Mesenchymal stem cell (in vitro differentiated cells and primary cell): ENCODE measurements at regions not wholly inside any gene's neighbourhood (a gene's known extent, or its start where the extent isn't known, plus 50 kb on each side); places are given as distances from the start of the nearest gene placed in this dataset.

Experiments
- DNase-seq: peaks from one replicate; pipeline ENCODE4 v3.0.0-alpha.2; 2013
- H2AFZ ChIP-seq: one replicate; pipeline ENCODE4 v1.6.1; 2013; ENCODE audit warnings: low read depth, mild to moderate bottlenecking, control low read depth, inconsistent platforms, low read length, moderate library complexity
- H2AK5ac ChIP-seq: 2 replicates; pipeline ENCODE4 v1.6.1; 2013; ENCODE audit warnings: low read length, moderate library complexity, mild to moderate bottlenecking, inconsistent platforms; ENCODE audit not compliant: severe bottlenecking
- H2BK120ac ChIP-seq: one replicate; pipeline ENCODE4 v1.6.1; 2013; ENCODE audit warnings: low read depth, mild to moderate bottlenecking, inconsistent platforms, low read length, moderate library complexity
- H2BK12ac ChIP-seq, 2 experiments: one replicate each; pipeline ENCODE4 v1.6.1; 2013; ENCODE audit warnings: inconsistent platforms in 2 of 2, low read length in 2 of 2, mild to moderate bottlenecking in 2 of 2, moderate library complexity in 2 of 2, control low read depth in 1 of 2
- H2BK15ac ChIP-seq: one replicate; pipeline ENCODE4 v1.6.1; 2013; ENCODE audit warnings: mild to moderate bottlenecking, low read depth, inconsistent platforms; ENCODE audit not compliant: poor library complexity, severe bottlenecking
- H2BK5ac ChIP-seq: 2 replicates; pipeline ENCODE4 v1.6.1; 2013; ENCODE audit warnings: low read depth, mild to moderate bottlenecking, low read length, control low read depth, inconsistent platforms; ENCODE audit not compliant: poor library complexity, severe bottlenecking
- H3K14ac ChIP-seq, 2 experiments: one replicate each; pipeline ENCODE4 v1.6.1; 2013; ENCODE audit warnings: inconsistent platforms in 2 of 2, low read length in 2 of 2, control low read depth in 1 of 2, mild to moderate bottlenecking in 1 of 2, moderate library complexity in 1 of 2
- H3K18ac ChIP-seq, 2 experiments: one replicate each; pipeline ENCODE4 v1.6.1; 2013; ENCODE audit warnings: inconsistent platforms in 2 of 2, low read length in 2 of 2, control low read depth in 1 of 2, low read depth in 1 of 2, mild to moderate bottlenecking in 1 of 2
- H3K23ac ChIP-seq, 2 experiments: one replicate each; pipeline ENCODE4 v1.6.1; 2013; ENCODE audit warnings: inconsistent platforms in 2 of 2, low read length in 2 of 2, mild to moderate bottlenecking in 2 of 2, moderate library complexity in 2 of 2, control low read depth in 1 of 2
- H3K27ac ChIP-seq: 2 replicates; pipeline ENCODE4 v1.5.1; 2013; ENCODE audit warnings: mild to moderate bottlenecking, moderate library complexity, low read length, control low read depth, inconsistent platforms; ENCODE audit not compliant: poor library complexity, severe bottlenecking
- H3K27me3 ChIP-seq, 2 experiments: 2 replicates each; pipeline versions ENCODE4 v1.6.1 to v1.7.0; 2013; ENCODE audit warnings: low read length in 2 of 2, mild to moderate bottlenecking in 2 of 2, moderate library complexity in 2 of 2, control low read depth in 1 of 2, inconsistent platforms in 1 of 2; ENCODE audit not compliant: control insufficient read depth in 1 of 2, insufficient read depth in 1 of 2
- H3K36me3 ChIP-seq, 2 experiments: 2 replicates each; pipeline versions ENCODE4 v1.6.1 to v1.7.0; 2013; ENCODE audit warnings: low read length in 2 of 2, control low read depth in 1 of 2, inconsistent platforms in 1 of 2, low read depth in 1 of 2, mild to moderate bottlenecking in 1 of 2; ENCODE audit not compliant: insufficient read depth in 2 of 2, control insufficient read depth in 1 of 2
- H3K4ac ChIP-seq, 2 experiments: one replicate each; pipeline ENCODE4 v1.6.1; 2013; ENCODE audit warnings: inconsistent platforms in 2 of 2, low read length in 2 of 2, mild to moderate bottlenecking in 2 of 2, moderate library complexity in 2 of 2, control low read depth in 1 of 2, low read depth in 1 of 2
- H3K4me1 ChIP-seq: 2 replicates; pipeline ENCODE4 v1.6.1; 2013; ENCODE audit warnings: low read depth, low read length, control low read depth; ENCODE audit not compliant: control insufficient read depth, insufficient read depth
- H3K4me2 ChIP-seq: 2 replicates; pipeline ENCODE4 v1.6.1; 2013; ENCODE audit warnings: low read length, mild to moderate bottlenecking, inconsistent platforms; ENCODE audit not compliant: poor library complexity, severe bottlenecking
- H3K4me3 ChIP-seq, 2 experiments: 2 replicates each; pipeline versions ENCODE4 v1.5.1 to v1.7.0; 2013; ENCODE audit warnings: low read length in 2 of 2, mild to moderate bottlenecking in 2 of 2, control low read depth in 1 of 2, low read depth in 1 of 2; ENCODE audit not compliant: insufficient read depth in 1 of 2
- H3K79me1 ChIP-seq: replicated peaks from 2 replicates; pipeline ENCODE4 v1.6.1; 2013; ENCODE audit warnings: mild to moderate bottlenecking, control low read depth, low read length, inconsistent platforms; ENCODE audit not compliant: poor library complexity, severe bottlenecking
- H3K9ac ChIP-seq: 2 replicates; pipeline ENCODE4 v1.7.0; 2013; ENCODE audit warnings: mild to moderate bottlenecking, low read length, moderate library complexity
- H3K9me3 ChIP-seq: 2 replicates; pipeline ENCODE4 v1.7.0; 2013; ENCODE audit warnings: mild to moderate bottlenecking, low read length; ENCODE audit not compliant: control insufficient read depth
- H4K8ac ChIP-seq: one replicate; pipeline ENCODE4 v1.6.1; 2013; ENCODE audit warnings: inconsistent platforms, mild to moderate bottlenecking, low read length, moderate library complexity
- H4K91ac ChIP-seq: one replicate; pipeline ENCODE4 v1.6.1; 2013; ENCODE audit warnings: mild to moderate bottlenecking, low read length, inconsistent platforms
- WGBS: methylation state at CpG from one replicate; pipeline ENCODE4 v1.1.7; 2013; ENCODE audit warnings: mixed read lengths; 5-methylcytosine and 5-hydroxymethylcytosine counted together

DNA sequence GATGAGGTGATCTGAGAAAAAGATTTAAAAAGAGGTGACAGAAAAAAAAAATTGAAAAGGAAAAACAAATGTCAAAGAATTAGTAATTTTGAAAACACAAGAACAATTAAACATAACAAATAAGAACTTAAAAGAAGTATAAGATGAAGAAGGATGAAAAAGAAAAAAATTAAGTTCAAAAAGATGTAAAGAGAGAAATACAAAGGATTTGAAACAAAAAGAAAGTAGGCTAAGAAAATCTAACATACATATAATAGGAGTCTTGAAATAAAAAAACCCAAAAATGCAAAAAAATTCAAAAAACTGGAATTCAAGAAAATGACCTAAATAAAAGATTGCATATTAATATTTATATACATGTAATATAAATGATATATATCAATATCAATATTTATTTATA lies 949.2 kb downstream of the MCTP2 start:
- peaks cover 58% of the 10 kb centered on the region for H3K9me3 ChIP-seq
- no peak overlapping the region for H2AFZ ChIP-seq
- no peaks in the 10 kb centered on the region for H3K27me3 ChIP-seq
- H2AK5ac ChIP-seq: no peak overlapping the region
- no peak overlapping the region for H4K91ac ChIP-seq
- H2BK15ac ChIP-seq: no peak overlapping the region
- H3K23ac ChIP-seq: no peak overlapping the region
- no peak overlapping the region for H3K9ac ChIP-seq
- H3K79me1 ChIP-seq: no peaks in the 10 kb centered on the region
- DNase-seq: no peak
- no peak overlapping the region for H3K4ac ChIP-seq
- H4K8ac ChIP-seq: no peak overlapping the region
- no peak overlapping the region for H2BK5ac ChIP-seq
- H3K14ac ChIP-seq: no peak overlapping the region
- no peaks in the 10 kb centered on the region for H3K4me1 ChIP-seq
- no peak overlapping the region for H2BK12ac ChIP-seq
- no peak overlapping the region for H3K4me2 ChIP-seq
- no peak overlapping the region for H2BK120ac ChIP-seq
- no peak overlapping the region for H3K4me3 ChIP-seq
- no peaks in the 10 kb centered on the region for H3K36me3 ChIP-seq
- no peak overlapping the region for H3K18ac ChIP-seq
- no peak overlapping the region for H3K27ac ChIP-seq

DNA sequence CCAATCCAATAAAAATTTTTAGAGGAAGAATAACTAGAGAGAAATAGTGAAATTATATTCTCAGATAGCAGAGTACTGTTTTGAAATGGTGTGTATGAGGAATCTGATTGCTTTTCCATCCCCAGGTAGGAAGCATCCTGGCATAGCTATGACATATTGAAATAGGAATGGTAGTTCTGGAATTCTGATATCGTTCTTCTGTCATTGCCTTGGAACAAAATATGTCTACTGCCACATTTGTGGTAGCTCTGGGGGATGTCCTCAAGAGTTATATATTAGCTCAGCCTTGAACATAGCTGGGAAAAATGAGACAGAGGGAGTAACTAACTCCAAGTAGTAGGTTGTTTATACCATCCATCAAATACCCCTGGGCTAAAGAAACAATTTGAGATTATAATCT lies 950.7 kb downstream of the MCTP2 start:
- WGBS: 88% methylated on average over 1 of the region's 1 CpG

DNA sequence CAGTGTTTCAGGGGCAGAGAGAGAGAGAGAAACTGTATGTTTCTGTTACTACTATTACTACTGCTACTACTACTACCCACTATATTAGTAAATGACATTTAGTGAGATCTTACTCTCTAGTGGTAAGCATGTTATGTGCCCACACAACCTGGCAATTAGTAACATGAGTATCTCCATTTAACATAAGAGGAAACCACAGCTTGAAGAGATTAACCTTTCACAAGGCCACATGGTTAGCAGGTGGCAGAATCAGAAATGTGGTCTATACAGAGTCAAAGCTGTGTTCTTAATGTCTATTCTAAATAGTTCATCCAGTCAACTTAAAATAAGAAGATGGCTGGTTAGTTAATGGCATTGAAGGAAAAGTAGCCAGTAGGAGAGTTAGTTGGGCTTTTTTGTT lies 961.6 kb downstream of the MCTP2 start:
- no peak overlapping the region for H2AK5ac ChIP-seq
- H3K23ac ChIP-seq: no peak overlapping the region
- H2AFZ ChIP-seq: no peak overlapping the region
- H3K4me2 ChIP-seq: no peak overlapping the region
- no peak overlapping the region for H2BK120ac ChIP-seq
- H3K27ac ChIP-seq: no peak overlapping the region
- H3K9me3 ChIP-seq: peaks cover 10% of the 10 kb centered on the region
- no peak for DNase-seq
- H2BK5ac ChIP-seq: no peak overlapping the region
- H2BK12ac ChIP-seq: no peak overlapping the region
- H2BK15ac ChIP-seq: no peak overlapping the region
- H3K4me3 ChIP-seq: no peak overlapping the region
- no peak overlapping the region for H3K18ac ChIP-seq
- H3K9ac ChIP-seq: no peak overlapping the region
- H3K79me1 ChIP-seq: no peaks in the 10 kb centered on the region
- H3K4me1 ChIP-seq: no peaks in the 10 kb centered on the region
- no peaks in the 10 kb centered on the region for H3K27me3 ChIP-seq
- no peaks in the 10 kb centered on the region for H3K36me3 ChIP-seq
- no peak overlapping the region for H3K14ac ChIP-seq
- no peak overlapping the region for H4K8ac ChIP-seq
- H4K91ac ChIP-seq: no peak overlapping the region
- no peak overlapping the region for H3K4ac ChIP-seq

More for the DNA sequence above, 950.7 kb downstream of the MCTP2 start:
- no peak overlapping the region for H2BK15ac ChIP-seq
- H2AFZ ChIP-seq: no peak overlapping the region
- no peak overlapping the region for H3K4me3 ChIP-seq
- H2BK5ac ChIP-seq: no peak overlapping the region
- H4K91ac ChIP-seq: no peak overlapping the region
- H3K4me1 ChIP-seq: no peaks in the 10 kb centered on the region
- H3K27me3 ChIP-seq: no peaks in the 10 kb centered on the region
- H3K4ac ChIP-seq: no peak overlapping the region
- no peak overlapping the region for H2BK120ac ChIP-seq
- no peak overlapping the region for H2AK5ac ChIP-seq
- no peak for DNase-seq
- H4K8ac ChIP-seq: no peak overlapping the region
- H3K9me3 ChIP-seq: peaks cover 53% of the 10 kb centered on the region
- no peak overlapping the region for H3K18ac ChIP-seq
- H2BK12ac ChIP-seq: no peak overlapping the region
- no peaks in the 10 kb centered on the region for H3K79me1 ChIP-seq
- no peak overlapping the region for H3K23ac ChIP-seq
- no peak overlapping the region for H3K4me2 ChIP-seq
- no peaks in the 10 kb centered on the region for H3K36me3 ChIP-seq
- H3K9ac ChIP-seq: no peak overlapping the region
- H3K14ac ChIP-seq: no peak overlapping the region
- H3K27ac ChIP-seq: no peak overlapping the region

DNA sequence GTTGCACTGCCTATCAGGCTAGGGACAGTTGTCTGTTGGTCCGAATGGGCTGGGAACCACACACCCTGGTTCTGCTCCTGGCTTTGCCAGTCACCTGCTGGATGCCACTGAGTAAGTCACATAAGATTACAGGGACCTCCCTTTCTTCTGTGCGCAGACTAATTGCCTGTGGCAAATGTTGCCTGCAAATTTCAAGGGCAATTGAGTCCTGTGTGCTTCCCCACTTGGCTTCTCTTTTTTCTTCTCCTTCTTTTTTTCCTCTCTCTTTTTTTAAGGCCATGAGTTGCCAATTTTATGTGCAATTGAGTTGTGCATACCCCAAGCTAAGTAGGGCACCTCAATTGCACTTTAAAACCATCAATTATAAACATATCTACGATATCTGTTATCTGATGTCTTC lies 963.4 kb downstream of the MCTP2 start:
- H2BK120ac ChIP-seq: no peak overlapping the region
- 92% methylated on average over 3 of the region's 3 CpGs for WGBS
- H2AK5ac ChIP-seq: no peak overlapping the region
- no peaks in the 10 kb centered on the region for H3K27me3 ChIP-seq
- H3K4ac ChIP-seq: no peak overlapping the region
- H3K18ac ChIP-seq: no peak overlapping the region
- no peak overlapping the region for H3K14ac ChIP-seq
- H2AFZ ChIP-seq: no peak overlapping the region
- H3K4me2 ChIP-seq: no peak overlapping the region
- peaks cover 6% of the 10 kb centered on the region for H3K9me3 ChIP-seq
- no peak overlapping the region for H3K27ac ChIP-seq
- H4K8ac ChIP-seq: no peak overlapping the region
- H3K36me3 ChIP-seq: no peaks in the 10 kb centered on the region
- no peaks in the 10 kb centered on the region for H3K79me1 ChIP-seq
- DNase-seq: no peak
- no peak overlapping the region for H2BK15ac ChIP-seq
- no peaks in the 10 kb centered on the region for H3K4me1 ChIP-seq
- H3K23ac ChIP-seq: no peak overlapping the region
- H2BK5ac ChIP-seq: no peak overlapping the region
- no peak overlapping the region for H3K9ac ChIP-seq
- H3K4me3 ChIP-seq: no peak overlapping the region
- H4K91ac ChIP-seq: no peak overlapping the region
- peak overlapping the region in 1 of 2 experiments; percentile 11 for H2BK12ac ChIP-seq
